GM18858 (cell line): ENCODE measurements at regions not wholly inside any gene's neighbourhood (a gene's known extent, or its start where the extent isn't known, plus 50 kb on each side); places are given as distances from the start of the nearest gene placed in this dataset.

Experiments
- ATAC-seq: cut with Tn5 transposase; IDR thresholded peaks from one replicate; pipeline ENCODE4 v1.9.1; 2021; ENCODE audit not compliant: unreplicated experiment

- no peak for ATAC-seq
These were observed 427.4 kb upstream of the JARID2 start for GRCh38 chr6:14818422-14818884.

GRCh38 chr6:14819001-14819400 is 426.9 kb upstream of the JARID2 start:
- ATAC-seq = no peak

- ATAC-seq = no peak
These were observed 425.9 kb upstream of the JARID2 start for GRCh38 chr6:14819840-14820420.

- no peak for ATAC-seq
These were observed 423.8 kb upstream of the JARID2 start for GRCh38 chr6:14822012-14822553.

- no peak for ATAC-seq
These were observed 423.2 kb upstream of the JARID2 start for GRCh38 chr6:14822679-14823078.

- ATAC-seq = no peak
These were observed 421.8 kb upstream of the JARID2 start for GRCh38 chr6:14824060-14824459.

- ATAC-seq = no peak
These were observed 421.2 kb upstream of the JARID2 start for GRCh38 chr6:14824484-14825275.

- ATAC-seq = no peak
These were observed 419.4 kb upstream of the JARID2 start for GRCh38 chr6:14826456-14826855.

- no peak for ATAC-seq
These were observed 418.5 kb upstream of the JARID2 start for GRCh38 chr6:14827354-14827753.

GRCh38 chr6:14828201-14828611 is 417.7 kb upstream of the JARID2 start:
- no peak for ATAC-seq

- no peak for ATAC-seq
These were observed 414.8 kb upstream of the JARID2 start for GRCh38 chr6:14831070-14831469.

- no peak for ATAC-seq
These were observed 413.9 kb upstream of the JARID2 start for GRCh38 chr6:14831937-14832336.

GRCh38 chr6:14832427-14832826 is 413.4 kb upstream of the JARID2 start:
- ATAC-seq = no peak

GRCh38 chr6:14834851-14835530 is 410.9 kb upstream of the JARID2 start:
- ATAC-seq = no peak

GRCh38 chr6:14837435-14837834 is 408.4 kb upstream of the JARID2 start:
- no peak for ATAC-seq

GRCh38 chr6:14838133-14838583 is 407.7 kb upstream of the JARID2 start:
- ATAC-seq = no peak

- ATAC-seq = no peak
These were observed 403.9 kb upstream of the JARID2 start for GRCh38 chr6:14841901-14842421.

- no peak for ATAC-seq
These were observed 401.5 kb upstream of the JARID2 start for GRCh38 chr6:14844411-14844810.

GRCh38 chr6:14848019-14848418 is 397.9 kb upstream of the JARID2 start:
- ATAC-seq = no peak

GRCh38 chr6:14849185-14849584 is 396.7 kb upstream of the JARID2 start:
- ATAC-seq = no peak

- ATAC-seq = no peak
These were observed 394.6 kb upstream of the JARID2 start for GRCh38 chr6:14851281-14851680.
